Vagina (tissue), 2 donors: ENCODE measurements at regions not wholly inside any gene's neighbourhood (a gene's known extent, or its start where the extent isn't known, plus 50 kb on each side); places are given as distances from the start of the nearest gene placed in this dataset.

ENCODE experiments used
- CTCF ChIP-seq, 3 experiments: fragments of 450-650 bp in 2 of 3; fragments of 200-600 bp in 1 of 3; sonication (generic) in 1 of 3; IDR thresholded peaks; one replicate each; pipeline ENCODE4 v1.5.1; 2017 to 2019; ENCODE audit warnings: antibody characterized with exemption in 3 of 3, mild to moderate bottlenecking in 2 of 3, moderate library complexity in 2 of 3
- POLR2AphosphoS5 ChIP-seq, 2 donors: sonication (generic); formaldehyde crosslinking; IDR thresholded peaks; one replicate each; pipeline ENCODE4 v1.9.0; 2017; ENCODE audit warnings: antibody characterized with exemption in 2 of 2, mild to moderate bottlenecking in 2 of 2, low read depth in 1 of 2; ENCODE audit not compliant: insufficient read depth in 1 of 2

DNA sequence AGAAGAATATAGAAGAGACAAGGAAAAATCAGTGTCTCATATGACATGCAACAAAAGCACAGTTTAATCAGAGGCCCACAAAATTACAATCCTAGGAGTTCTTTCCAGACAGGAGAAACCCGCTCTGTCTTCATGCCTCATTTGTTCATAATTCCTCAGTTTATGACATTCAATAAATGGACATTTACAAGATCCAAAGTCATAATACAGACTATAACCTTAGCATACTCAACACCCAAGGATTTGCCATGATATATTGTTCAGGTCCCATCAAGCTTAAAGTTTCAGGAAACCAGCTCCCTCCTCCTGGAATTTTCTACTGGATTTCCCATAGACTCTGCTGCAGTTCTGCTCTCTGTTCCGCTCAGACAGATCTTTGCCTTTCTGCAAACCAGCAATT lies 56.4 kb upstream of the POMP start:
- no peak for TF ChIP-seq CTCF (IDR thresholded peaks at IDR 0.05)
- no peak for TF ChIP-seq POLR2AphosphoS5 (IDR thresholded peaks at IDR 0.05; ENCODE audit: insufficient read depth in 1 of 2, low read depth in 1 of 2)
